ENCODE measurements at regions not wholly inside any gene's neighbourhood (a gene's known extent, or its start where the extent isn't known, plus 50 kb on each side); places are given as distances from the start of the nearest gene placed in this dataset.
"Not testable (repeated sequence)": the region's sequence is repeated elsewhere in the genome, so short reads cannot be mapped to it uniquely, and the experiment has no call there.

DNA sequence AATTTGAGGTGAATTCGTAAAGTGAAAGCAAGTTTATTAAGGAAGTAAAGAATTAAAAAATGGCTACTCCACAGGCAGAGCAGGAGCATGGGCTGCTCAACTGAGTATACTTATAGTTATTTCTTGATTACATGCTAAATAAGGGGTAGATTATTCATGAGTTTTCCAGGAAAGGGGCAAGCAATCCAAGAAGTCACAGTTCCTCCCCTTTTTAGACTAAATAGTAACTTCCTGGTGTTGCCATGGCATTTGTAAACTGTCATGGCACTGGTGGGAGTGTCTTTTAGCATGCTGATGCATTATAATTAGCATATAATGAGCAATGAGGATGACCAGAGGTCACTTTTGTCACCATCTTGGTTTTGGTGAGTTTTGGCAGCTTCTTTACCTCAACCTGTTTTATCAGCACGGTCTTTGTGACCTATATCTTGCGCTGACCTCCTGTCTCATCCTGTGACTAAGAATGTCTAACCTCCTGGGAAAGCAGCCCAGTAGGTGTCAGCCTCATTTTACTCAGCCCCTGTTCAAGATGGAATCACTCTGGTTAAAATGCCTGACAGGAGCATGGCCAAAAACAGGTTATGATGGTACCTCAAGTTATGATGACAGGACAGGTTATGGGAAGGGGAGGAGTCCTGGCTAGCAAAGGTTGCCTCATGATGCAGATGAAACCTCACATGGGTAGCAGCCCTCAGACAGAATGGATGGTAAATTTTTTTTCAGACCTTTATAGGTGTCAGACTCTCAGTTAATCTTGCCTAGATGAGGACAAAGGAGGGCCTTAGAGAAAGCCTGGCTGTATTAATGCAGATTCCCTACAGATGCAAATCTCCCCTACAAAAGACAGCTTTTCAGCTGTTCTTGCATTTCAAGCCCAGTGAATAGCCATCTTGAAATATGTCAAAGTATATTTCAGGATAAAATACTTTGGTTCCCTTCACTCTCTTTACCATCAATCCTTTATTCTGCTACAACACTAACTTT is 49.7 kb downstream of the SIPA1L2 start:
- DNase-seq: no peak

DNA sequence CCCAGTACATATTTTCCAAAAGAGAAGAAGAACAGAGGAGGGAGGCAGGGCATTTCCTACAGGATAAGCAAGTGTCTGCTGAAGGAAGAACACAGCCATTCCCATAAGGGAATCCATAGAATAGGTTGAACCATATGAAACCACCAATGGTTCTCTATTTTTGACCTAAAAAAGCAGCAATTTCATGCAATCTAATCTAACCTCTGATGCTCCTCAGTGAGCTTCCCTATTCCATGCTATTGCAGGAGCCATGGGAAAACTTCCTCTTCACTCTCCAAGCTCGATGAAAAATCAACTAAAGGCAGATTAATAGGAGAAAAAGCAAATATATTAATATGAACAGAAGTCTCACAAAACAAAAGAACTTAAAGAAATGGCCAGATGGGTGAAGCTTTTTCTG is 50.5 kb downstream of the SIPA1L2 start:
- DNase-seq: no peak

DNA sequence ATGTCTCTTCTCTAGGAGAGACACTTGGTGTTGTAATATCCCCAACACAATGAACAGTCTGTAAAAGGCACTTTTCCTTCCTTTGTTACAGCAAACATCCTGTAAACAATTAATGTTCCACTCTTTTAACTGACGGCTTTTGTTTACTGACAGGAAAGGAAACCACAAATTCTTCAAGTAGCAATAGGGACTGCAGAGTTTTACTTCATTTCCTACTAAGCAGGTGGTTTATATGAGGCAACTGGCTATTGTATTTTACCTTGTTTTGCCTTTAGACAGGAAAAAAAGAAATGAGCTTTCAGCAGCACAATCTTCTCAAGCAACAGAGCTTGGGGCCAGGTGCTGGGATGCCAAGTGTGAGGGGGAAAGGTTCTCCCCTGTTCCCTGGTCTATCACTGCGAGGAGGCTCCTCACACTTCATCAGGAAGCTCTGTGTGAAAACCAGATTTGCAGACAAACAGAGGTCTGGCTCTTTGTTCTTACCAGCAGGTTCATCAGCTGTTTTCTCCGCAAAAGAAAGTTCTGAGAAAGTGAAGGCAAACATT is 51.2 kb downstream of the SIPA1L2 start:
- DNase-seq: peak; percentile 24

DNA sequence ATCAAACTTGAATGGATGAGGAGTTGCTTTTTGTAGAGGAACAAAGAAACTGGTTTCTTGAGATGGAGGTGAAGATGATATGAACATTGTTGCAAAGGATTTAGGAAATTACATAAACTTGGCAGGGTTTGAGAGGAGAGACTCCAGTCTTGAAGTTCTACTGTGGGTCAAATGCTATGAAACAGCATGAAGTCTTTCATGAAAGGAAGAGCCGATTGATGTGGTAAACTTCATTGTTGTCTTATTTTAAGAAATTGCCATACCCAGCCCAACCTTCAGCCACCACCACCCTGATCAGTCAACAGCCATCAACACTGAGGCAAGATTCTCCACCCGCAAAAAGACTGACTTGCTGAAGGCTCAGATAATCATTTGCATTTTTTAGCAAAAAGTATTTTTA is 52.2 kb downstream of the SIPA1L2 start:
- DNase-seq: no peak

DNA sequence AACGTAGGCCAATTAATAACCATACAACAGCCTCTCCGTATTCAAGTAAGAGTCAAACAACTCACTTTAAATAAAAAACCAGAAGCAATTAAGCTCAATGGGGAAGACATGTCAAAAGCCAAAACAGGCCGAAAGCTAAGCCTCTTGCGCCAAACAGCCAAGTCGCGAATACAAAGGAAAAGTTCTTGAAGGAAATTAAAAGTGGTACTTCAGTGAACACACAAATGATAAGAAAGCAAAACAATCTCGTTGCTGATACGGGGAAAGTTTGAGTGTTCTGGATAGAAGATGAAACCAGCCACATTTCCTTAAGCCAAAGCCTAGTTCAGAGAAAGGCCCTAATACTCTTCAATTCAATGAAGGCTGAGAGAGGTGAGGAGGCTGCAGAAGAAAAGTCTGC is 53.4 kb downstream of the SIPA1L2 start:
- DNase-seq: no peak

DNA sequence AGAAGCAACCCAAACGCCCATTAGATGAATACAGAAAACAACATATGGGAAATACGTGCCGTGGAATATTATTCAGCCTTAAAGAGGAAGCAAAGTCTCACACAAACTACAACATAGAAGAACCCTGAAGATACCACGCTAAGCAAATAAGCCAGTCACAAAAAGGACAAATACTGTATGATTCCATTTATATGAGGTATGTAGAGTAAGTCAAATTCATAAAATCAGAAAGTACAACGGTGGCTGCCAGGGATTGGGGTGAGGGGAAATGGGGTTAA is 54.2 kb downstream of the SIPA1L2 start:
- DNase-seq: no peak

DNA sequence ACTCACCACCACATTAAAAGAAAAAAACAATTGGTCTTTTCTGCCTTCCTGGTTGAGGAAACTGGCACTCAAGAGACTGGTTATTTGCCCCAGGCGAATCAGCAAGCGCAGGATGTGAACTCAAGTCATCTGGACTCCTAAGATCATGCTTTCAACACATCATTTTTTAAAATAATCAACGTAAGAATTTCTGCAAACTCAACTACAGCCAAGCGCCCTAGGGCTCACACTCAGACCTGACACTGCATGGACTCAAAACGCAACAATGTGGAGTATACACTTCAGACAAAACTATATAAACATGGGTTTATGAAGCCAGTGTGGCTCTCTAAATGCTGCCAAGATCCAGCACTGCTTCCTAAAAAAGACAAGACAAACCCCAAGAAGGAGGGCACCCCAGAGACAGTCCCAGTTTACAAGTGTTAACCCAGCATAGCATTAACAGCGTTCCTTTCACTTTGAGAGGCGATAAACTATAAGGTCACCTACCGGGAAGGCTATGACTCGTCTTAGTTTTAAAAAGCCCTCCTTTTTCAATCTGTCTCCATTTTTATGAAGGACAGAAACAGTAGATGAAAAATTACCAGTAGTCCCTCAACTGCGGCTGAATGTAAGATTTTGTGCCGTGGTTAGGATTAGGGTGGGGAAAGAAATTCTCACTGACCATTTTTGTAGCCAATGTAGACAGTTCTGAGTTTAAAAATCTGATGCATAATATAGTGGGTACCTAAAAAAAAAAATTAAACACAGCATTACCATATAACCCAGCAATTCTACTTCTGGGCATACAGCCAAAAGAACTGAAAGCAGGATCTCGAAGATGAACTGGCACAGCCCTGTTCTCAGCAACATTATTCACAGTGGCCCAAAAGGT is 54.8 kb downstream of the SIPA1L2 start:
- DNase-seq: no peak

DNA sequence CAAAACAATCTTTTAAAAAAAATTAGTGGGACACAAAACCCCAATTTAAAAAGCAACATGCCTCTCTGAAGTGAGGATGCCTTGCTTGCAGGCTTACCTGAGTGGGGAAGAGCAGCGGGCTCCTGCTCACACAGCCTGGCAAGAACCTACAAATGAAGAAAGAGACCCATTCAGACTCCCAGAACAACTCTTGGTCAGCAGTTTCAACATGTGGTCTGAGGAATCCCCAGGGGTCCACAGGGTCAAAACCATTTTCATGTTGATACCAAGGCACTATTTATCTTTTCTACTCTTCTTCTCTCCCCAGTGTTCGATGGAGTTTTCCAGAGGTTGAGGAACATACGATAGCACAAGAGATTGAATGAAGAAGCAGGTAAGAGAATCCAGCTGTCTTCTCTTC is 55.9 kb downstream of the SIPA1L2 start:
- no peak for DNase-seq

DNA sequence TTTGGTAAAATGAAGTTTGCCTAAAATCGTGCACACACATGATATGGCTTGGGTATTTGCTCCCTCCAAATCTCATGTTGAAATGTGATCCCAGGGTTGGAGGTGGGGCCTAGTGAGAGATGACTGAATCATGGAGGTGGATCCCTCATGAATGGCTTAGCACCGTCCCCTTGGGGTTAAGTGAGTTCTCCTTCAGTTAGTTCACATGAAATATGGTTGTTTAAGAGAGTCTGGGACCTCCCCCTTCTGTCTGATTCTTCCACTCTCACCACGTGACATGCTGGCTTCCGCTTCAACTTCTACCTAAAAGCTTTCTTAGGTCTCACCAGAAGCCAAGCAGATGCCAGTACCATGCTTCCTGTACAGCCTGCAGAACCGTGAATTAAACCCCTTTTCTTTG is 58.4 kb downstream of the SIPA1L2 start:
- no peak for DNase-seq

DNA sequence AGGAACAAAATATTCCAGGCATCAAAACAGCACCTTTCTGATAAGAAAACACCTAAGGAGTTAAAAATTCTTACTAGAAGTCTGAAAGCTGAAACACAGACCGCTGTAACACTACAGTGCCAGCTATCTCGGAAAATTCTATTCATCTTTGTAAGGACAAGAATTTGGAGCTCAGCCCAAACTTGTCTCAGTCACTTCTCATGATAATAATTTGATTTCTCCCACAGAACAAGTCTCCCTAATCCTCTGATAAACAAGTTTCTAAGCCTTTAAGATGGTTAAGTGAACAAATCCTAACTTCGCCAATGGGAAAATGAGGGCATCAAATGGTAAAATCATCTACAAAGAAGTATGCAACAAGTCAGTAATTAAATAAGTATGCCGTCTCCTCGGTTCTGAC is 59.9 kb downstream of the SIPA1L2 start:
- no peak for DNase-seq

DNA sequence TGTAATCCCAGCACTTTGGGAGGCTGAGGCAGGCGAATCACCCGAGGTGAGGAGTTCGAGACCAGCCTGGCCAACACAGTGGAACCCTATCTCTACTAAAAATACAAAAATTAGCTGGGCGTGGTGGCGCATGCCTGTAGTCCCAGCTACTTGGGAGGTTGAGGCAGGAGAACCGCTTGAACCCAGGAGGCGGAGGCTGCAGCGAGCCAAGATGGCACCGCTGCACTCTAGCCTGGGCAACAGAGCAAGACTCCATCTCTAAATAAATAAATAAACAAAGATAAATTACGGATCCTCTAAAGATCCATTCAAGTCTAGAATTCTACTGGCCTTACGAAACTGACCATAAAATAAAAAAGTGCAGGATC is 60.4 kb downstream of the SIPA1L2 start:
- DNase-seq: not testable (repeated sequence)

DNA sequence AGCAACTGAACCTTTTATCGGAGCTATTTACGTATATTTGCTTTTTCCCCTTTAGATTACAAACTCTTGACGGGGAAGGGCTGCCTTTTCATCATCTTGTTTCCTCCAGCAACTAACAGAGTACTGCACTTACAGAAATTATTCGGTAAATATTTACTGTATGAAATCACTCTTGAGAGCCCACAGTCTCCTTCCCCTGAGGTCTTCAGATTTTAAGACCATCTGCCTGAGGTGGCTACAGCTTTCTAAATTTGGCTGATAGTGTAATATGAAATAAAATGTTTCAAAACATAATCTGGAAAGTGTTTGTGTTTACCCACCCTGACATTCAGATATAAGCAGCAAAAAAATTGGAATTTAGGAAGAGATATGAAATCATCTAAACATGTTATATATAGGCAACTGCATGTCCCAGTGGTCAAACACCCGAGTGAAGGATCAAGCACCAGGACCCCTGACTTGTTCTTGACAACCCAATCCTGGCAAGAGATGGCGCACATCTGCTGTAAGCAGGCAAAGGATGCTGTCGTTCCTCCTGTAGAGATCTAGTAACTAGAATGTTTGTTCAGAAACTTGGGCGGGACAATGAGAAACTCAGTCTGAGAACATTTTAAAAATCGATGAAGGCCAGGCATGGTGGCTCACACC is 60.9 kb downstream of the SIPA1L2 start:
- DNase-seq: no peak

DNA sequence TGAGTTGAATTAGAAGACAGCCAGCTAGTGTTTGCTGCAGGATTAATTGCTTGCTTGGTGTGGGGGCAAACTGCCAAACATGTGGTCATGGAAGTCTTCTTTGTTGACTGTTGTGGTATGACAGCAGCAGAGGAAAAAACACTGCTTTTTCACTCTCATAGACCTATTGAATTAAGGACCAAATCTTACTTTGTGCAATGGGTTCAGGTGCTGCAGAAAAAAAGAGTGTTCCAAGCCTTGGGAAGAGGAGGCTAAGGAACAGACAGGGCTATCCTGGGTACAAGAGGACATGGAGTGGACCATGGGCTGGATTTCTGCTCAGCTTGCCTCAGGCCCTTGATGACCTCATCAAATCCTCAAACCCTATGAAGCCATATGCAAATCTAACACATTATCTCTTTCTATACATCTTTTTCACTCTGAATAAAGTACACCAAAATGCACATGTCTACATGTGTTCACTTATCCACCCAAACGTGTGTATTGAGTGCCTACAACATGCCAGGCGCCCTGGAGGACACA is 61.5 kb downstream of the SIPA1L2 start:
- DNase-seq: no peak

DNA sequence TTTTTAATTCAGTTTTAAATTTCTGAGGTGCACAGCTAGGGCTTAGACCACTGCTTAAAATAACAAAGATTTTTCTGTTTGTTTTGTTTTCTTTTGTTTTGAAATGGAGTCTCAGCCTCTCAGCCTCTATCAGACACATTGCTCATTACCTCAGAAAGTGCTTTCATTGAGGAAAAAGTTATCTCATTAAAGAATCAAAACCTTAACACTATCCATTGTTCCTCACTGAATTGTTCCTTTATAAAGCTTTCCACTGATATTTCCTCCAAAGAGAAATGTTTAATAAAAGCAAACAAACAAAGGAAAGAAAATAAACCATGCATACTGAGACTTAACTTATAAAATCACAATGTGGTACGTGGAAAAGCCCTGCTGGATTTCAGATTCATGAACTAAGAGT is 63.8 kb downstream of the SIPA1L2 start:
- no peak for DNase-seq

DNA sequence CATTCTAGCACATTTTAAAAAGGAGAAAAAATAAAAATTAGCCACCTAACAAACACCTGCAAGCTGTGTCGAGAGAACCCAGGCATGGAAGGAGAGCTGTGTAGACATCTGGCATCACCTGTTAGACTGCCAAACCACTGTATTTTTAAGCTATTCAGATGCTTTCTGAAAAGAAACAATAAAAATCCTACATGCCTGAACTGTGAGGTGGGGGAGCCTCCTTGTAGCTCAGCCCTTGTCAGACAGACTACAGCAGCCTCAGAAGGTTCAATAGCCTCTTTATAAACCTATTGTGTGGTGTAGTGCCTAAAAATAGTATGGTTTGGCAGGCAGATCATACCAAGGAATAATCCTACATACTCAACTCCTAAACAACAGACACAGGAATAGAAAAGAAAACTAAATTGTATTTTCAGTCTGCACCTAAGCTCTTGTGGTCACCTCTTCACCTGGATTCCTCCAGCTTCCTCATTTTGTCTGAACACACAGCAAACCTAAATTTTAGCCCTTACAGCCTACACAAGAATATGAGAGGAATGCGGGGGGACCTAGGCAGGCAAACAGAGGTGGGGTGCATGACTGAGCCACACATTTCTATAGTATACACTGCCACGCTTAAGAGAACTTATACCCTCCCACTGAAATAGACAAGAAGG is 67.0 kb downstream of the SIPA1L2 start:
- DNase-seq: no peak

DNA sequence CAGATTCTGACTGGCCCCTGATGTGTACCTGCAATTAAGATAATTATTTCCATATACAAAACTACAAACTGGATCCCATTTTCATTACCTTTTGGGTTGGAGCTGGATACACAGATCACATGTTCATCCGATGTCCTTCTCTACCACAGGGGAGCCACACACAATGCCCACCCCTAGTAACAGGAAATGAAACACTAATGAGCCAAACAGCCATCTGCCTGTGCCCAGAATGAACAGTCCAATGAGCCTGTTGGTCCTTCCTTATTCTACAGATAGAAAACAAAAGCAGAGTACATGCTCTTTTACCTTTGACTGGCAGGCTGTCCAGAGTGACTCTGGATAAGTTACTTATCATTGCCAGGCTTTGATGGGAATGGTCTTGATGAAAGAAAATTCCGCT is 68.6 kb downstream of the SIPA1L2 start:
- DNase-seq: no peak

DNA sequence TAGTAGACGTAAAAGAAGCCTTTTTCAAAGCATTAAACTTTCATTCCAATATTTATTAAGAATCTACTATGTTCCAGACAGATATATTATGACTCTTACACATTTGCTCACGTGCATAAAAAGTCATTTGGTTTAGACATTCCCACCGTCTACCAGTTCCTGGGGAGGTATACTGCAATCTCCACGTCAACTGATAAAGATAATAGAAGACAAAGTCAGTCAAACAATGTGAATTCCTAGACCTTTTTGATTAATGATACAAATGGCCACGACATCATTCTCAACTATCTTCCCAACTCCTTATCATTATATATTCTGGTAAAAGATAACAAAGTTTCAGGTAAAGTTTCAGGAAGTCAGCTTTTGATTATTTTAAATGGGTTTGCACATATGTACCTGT is 69.0 kb downstream of the SIPA1L2 start:
- no peak for DNase-seq

DNA sequence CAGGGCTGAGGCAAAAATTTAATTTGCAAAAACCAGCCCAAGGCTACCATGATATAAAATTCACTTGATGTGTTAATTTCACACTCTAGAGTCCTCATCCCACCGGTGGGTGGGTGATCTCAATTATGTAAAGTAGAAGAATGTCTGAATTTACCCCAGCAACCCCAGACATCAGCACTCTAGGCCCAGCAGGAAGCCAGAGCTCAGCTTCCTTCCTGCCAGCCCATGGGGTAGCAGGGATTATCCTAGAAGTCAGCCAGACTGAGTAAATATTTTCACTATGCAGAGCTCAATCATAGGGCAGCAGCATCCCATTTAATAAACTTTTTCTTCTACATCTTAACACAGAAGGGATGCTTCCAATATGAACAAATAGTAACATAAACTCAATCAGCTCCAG is 71.0 kb downstream of the SIPA1L2 start:
- DNase-seq: no peak

DNA sequence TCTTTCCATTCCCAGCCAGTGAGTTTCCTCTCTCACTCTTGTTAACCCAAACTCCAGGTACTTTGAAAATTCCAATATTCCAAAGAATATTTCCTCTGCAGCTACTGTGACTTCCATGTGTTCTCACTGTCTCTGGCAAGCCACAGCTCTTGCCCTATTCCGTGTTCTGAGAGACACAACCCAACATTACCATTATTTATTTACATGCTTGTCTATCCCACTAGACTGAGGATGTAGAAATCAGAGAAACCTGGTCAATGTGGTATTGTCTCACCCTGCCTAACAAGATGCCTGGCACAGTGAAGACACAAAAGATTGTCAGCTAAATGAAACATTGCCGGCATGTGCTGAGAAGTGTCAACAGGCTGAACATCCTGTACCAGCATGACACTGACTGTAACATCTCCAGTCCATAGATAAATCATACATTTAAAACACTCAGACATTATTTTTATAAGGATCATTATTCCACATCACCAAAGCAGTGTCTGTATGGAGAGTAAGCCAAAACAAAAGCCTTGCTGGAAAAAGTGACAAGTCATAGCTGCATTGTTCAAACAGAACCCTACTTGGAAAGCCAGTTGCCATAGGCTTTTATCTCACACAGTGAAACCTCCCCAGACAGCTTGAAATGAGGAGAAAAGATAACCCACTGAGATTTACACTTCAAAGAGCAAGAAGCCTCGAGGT is 72.3 kb downstream of the SIPA1L2 start:
- no peak for DNase-seq

DNA sequence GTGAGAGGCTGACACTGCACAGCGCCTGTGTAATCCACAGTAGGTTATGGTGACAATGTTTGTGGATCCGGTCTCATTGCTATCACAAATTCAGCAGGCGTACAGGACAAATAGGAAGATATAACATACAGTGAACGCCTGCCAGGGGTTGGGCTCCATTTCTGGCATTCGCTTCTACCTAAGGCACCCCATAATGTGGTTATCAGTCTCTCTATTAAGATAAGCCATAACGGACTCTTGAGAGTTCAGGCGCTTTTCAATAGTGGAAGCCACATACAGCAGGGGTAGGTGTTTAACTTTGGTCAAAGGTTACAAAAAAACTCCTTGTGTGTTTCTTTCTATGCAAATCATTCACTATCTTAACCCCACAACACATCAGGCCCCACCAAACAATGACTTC is 72.8 kb downstream of the SIPA1L2 start:
- DNase-seq: no peak

DNA sequence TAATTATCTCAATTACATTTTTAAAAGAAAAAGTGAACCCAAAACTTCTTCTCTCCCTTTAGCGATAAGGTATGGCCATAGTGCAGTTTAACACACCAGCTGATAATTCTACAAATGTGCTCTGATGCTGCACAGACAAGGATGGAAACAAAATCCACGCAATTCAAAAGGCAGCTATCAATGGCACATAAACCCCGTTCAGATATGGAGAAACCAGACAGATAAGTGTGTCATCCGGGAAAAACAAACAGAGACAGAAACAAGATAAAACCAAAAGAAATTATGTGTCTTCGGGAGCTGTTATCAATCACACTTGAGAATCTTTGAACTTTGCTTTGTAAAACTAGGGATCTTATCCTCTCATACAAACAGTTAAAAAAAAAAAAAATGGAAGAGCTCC is 73.6 kb downstream of the SIPA1L2 start:
- no peak for DNase-seq
